ENCODE measurements at regions not wholly inside any gene's neighbourhood (a gene's known extent, or its start where the extent isn't known, plus 50 kb on each side); places are given as distances from the start of the nearest gene placed in this dataset.
"Not testable (repeated sequence)": the region's sequence is repeated elsewhere in the genome, so short reads cannot be mapped to it uniquely, and the experiment has no call there.

DNA sequence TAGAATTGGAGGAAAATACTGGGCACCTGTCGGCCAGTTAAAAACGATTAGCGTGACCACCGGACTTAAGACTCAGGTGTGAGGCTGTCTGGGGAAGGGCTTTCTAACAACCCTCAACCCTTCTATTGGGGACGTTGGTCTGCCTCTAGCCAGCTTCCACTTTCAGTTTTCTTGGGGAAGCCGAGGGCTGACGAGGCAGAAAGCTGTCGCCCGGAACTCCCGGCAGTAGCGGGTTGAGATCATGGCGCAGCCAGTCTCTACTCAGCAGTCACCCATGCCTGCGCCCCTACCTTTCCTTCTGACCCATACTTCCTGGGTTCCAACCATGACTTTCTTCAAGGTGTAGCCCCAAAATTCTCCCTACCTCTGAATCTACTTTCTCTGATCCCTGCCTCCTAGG is 1424.1 kb downstream of the SLITRK1 start:
- no peak overlapping the region for H3K4me3 ChIP-seq (ENCODE audit: low read depth, low read length)
- H3K36me3 ChIP-seq (ENCODE audit: control insufficient read depth in 2 of 2, insufficient read depth in 1 of 2, low read length in 2 of 2) = no peaks in the 10 kb centered on the region
- POLR2A ChIA-PET = no interaction called here
- no peaks in the 10 kb centered on the region for H3K4me1 ChIP-seq (ENCODE audit: control insufficient read depth, insufficient read depth, low read length)
- no peak for TF ChIP-seq ZNF211 (tag by site-specific recombination; IDR thresholded peaks at IDR 0.05; ENCODE audit: low read depth)
- TF ChIP-seq ZNF155 (tag by site-specific recombination; IDR thresholded peaks at IDR 0.05) = no peak
- TF ChIP-seq, protein P1, sequence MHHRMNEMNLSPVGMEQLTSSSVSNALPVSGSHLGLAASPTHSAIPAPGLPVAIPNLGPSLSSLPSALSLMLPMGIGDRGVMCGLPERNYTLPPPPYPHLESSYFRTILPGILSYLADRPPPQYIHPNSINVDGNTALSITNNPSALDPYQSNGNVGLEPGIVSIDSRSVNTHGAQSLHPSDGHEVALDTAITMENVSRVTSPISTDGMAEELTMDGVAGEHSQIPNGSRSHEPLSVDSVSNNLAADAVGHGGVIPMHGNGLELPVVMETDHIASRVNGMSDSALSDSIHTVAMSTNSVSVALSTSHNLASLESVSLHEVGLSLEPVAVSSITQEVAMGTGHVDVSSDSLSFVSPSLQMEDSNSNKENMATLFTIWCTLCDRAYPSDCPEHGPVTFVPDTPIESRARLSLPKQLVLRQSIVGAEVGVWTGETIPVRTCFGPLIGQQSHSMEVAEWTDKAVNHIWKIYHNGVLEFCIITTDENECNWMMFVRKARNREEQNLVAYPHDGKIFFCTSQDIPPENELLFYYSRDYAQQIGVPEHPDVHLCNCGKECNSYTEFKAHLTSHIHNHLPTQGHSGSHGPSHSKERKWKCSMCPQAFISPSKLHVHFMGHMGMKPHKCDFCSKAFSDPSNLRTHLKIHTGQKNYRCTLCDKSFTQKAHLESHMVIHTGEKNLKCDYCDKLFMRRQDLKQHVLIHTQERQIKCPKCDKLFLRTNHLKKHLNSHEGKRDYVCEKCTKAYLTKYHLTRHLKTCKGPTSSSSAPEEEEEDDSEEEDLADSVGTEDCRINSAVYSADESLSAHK (tag by site-specific recombination; IDR thresholded peaks at IDR 0.05) = no peak
- no peak for TF ChIP-seq CTCF (tag by site-specific recombination; IDR thresholded peaks at IDR 0.05)
- TF ChIP-seq SALL2 (tag by site-specific recombination; IDR thresholded peaks at IDR 0.05; ENCODE audit: borderline replicate concordance) = no peak
- no peak for TF ChIP-seq ZNF473 (tag by site-specific recombination; IDR thresholded peaks at IDR 0.05)
- no peak for TF ChIP-seq ZNF175 (tag by site-specific recombination; IDR thresholded peaks at IDR 0.05)
- TF ChIP-seq ZNF292 (tag by site-specific recombination; IDR thresholded peaks at IDR 0.05; ENCODE audit: borderline replicate concordance, low read depth) = no peak
- no peak for TF ChIP-seq GLIS2 (tag by site-specific recombination; IDR thresholded peaks at IDR 0.05)
- TF ChIP-seq ZFP37 (tag by site-specific recombination; IDR thresholded peaks at IDR 0.05) = no peak
- TF ChIP-seq ZBTB1 (tag by site-specific recombination; IDR thresholded peaks at IDR 0.05) = no peak
- TF ChIP-seq ZBTB48 (tag by site-specific recombination; IDR thresholded peaks at IDR 0.05) = no peak
- TF ChIP-seq, protein P2, sequence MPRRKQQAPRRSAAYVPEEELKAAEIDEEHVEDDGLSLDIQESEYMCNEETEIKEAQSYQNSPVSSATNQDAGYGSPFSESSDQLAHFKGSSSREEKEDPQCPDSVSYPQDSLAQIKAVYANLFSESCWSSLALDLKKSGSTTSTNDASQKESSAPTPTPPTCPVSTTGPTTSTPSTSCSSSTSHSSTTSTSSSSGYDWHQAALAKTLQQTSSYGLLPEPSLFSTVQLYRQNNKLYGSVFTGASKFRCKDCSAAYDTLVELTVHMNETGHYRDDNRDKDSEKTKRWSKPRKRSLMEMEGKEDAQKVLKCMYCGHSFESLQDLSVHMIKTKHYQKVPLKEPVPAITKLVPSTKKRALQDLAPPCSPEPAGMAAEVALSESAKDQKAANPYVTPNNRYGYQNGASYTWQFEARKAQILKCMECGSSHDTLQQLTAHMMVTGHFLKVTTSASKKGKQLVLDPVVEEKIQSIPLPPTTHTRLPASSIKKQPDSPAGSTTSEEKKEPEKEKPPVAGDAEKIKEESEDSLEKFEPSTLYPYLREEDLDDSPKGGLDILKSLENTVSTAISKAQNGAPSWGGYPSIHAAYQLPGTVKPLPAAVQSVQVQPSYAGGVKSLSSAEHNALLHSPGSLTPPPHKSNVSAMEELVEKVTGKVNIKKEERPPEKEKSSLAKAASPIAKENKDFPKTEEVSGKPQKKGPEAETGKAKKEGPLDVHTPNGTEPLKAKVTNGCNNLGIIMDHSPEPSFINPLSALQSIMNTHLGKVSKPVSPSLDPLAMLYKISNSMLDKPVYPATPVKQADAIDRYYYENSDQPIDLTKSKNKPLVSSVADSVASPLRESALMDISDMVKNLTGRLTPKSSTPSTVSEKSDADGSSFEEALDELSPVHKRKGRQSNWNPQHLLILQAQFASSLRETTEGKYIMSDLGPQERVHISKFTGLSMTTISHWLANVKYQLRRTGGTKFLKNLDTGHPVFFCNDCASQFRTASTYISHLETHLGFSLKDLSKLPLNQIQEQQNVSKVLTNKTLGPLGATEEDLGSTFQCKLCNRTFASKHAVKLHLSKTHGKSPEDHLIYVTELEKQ (tag by site-specific recombination; IDR thresholded peaks at IDR 0.05; ENCODE audit: borderline replicate concordance) = no peak
- no peak for TF ChIP-seq ZNF366 (tag by site-specific recombination; conservative IDR thresholded peaks at IDR 0.05)
- no peak for TF ChIP-seq AEBP2 (tag by site-specific recombination; IDR thresholded peaks at IDR 0.05; ENCODE audit: borderline replicate concordance)
- H3K27ac ChIP-seq (ENCODE audit: extremely low read depth, low read depth, low read length) = no peak overlapping the region
- CTCF ChIA-PET = interaction anchor here (0.6 kb wide), 1 partner anchor 53 kb away, joined by 5 read pairs; no protein-coding TSS in a partner anchor
- no peaks in the 10 kb centered on the region for H3K9me3 ChIP-seq (ENCODE audit: control insufficient read depth, insufficient read depth, low read depth, low read length)

GRCh38 chr13:82457548-82457947 is 1424.7 kb downstream of the SLITRK1 start:
- H3K4me1 ChIP-seq (ENCODE audit: control insufficient read depth, insufficient read depth, low read length); H3K27ac ChIP-seq (ENCODE audit: extremely low read depth, low read depth, low read length); H3K36me3 ChIP-seq (ENCODE audit: control insufficient read depth in 2 of 2, insufficient read depth in 1 of 2, low read length in 2 of 2); H3K9me3 ChIP-seq (ENCODE audit: control insufficient read depth, insufficient read depth, low read depth, low read length); POLR2A ChIA-PET; H3K4me3 ChIP-seq (ENCODE audit: low read depth, low read length): not testable (repeated sequence)
- CTCF ChIA-PET = interaction anchor here (0.6 to 0.7 kb wide), 3 partner anchors 24 to 53 kb away, joined by 3 to 5 read pairs (median 3); no protein-coding TSS in a partner anchor
